ENCODE measurements at regions not wholly inside any gene's neighbourhood (a gene's known extent, or its start where the extent isn't known, plus 50 kb on each side); places are given as distances from the start of the nearest gene placed in this dataset.

GRCh38 chr2:16190446-16191270 is 250.3 kb downstream of the MYCN start:
- no peak for TF ChIP-seq YY1 (IDR thresholded peaks at IDR 0.05; ENCODE audit: insufficient read depth, insufficient read length)
- TF ChIP-seq ZNF274 (IDR thresholded peaks at IDR 0.05; ENCODE audit: low read depth, low read length): no peak
- no peak for TF ChIP-seq SUZ12 (IDR thresholded peaks at IDR 0.05; ENCODE audit: extremely low read depth, insufficient read depth, insufficient read length)
